ENCODE measurements at regions not wholly inside any gene's neighbourhood (a gene's known extent, or its start where the extent isn't known, plus 50 kb on each side); places are given as distances from the start of the nearest gene placed in this dataset.

- TF ChIP-seq CTCF (IDR thresholded peaks at IDR 0.05; ENCODE audit: insufficient read depth, low read length, poor library complexity, severe bottlenecking): no peak
- no peak for TF ChIP-seq EZH2phosphoT487 (conservative IDR thresholded peaks at IDR 0.05; ENCODE audit: low read length)
Observed at GRCh38 chr17:77476931-77477805, 336.4 kb downstream of the SEC14L1 start.
